Kidney epithelial cell (primary cell): ENCODE measurements at regions not wholly inside any gene's neighbourhood (a gene's known extent, or its start where the extent isn't known, plus 50 kb on each side); places are given as distances from the start of the nearest gene placed in this dataset.

Experiments
- DNase-seq: peaks from one replicate; pipeline ENCODE4 v3.0.0-alpha.2; 2010; ENCODE audit warnings: low read depth
- H3K27me3 ChIP-seq: 2 replicates; pipeline ENCODE4 v1.6.0; 2011; ENCODE audit warnings: low read length; ENCODE audit not compliant: control insufficient read depth, insufficient read depth
- H3K36me3 ChIP-seq: 2 replicates; pipeline ENCODE4 v1.5.1; 2011; ENCODE audit warnings: low read length; ENCODE audit not compliant: control insufficient read depth, insufficient read depth
- H3K4me3 ChIP-seq: 2 replicates; pipeline ENCODE4 v1.5.1; 2011; ENCODE audit warnings: low read depth, mild to moderate bottlenecking, control low read depth, low read length
- CTCF ChIP-seq: IDR thresholded peaks from 2 replicates; pipeline ENCODE4 v1.5.1; 2011; ENCODE audit warnings: mild to moderate bottlenecking, moderate library complexity, low read length, control low read depth, inconsistent platforms; ENCODE audit not compliant: insufficient read depth, poor library complexity, severe bottlenecking

- H3K27me3 ChIP-seq, result no peaks in the 10 kb centered on the region
- no peak for DNase-seq
- TF ChIP-seq CTCF, result no peak
- H3K4me3 ChIP-seq, result no peak overlapping the region
- H3K36me3 ChIP-seq, result no peaks in the 10 kb centered on the region
Measured at GRCh38 chr12:12016284-12017100, 54.2 kb upstream of the BCL2L14 start.

DNA sequence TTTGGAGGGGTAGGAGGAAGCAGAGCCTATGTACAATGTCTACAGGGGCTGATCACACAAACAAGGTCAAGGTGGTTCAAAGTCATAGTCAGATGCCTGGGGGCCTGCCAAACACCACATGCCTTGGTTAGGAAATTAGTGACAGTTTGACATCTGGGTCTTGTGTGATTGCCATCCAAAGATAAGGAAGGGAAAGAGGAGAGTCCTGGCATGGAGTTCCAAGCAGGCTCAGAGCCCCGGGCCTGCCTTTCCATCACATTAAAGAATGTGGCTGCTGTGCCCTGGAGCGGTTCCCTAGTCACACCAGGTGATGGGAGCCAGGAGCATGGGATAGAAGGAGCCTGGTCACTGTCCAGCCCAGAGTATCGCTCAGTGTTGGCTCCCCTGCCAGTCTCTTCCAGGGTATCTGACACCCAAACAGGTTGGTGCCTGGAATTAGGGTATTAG is 53.6 kb upstream of the BCL2L14 start:
- DNase-seq, result no peak

DNA sequence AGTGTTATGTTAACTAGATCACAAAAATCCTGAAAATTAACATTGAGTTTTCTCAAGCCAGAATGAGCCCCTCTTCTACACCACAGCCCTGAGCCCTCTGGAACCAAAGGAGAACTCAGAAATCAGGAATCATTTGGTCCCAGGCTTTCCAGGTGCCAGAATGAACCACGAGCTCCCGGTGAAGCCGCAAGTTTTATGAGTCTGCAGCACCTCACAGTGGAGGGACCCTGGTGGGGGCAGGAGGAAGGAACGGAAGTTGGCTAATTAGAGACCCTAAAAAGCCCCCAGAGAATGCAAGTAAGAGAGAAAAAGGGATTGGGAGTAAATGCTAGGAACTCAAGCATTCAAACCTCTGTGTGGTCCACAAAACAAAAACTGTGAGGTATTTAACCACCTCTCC is 52.9 kb upstream of the BCL2L14 start:
- peak; percentile 7 for TF ChIP-seq CTCF
- DNase-seq, result no peak
- Histone ChIP-seq H3K36me3 (no peaks in the 10 kb centered on the region), H3K4me3 (no peak overlapping the region), H3K27me3 (no peaks in the 10 kb centered on the region)

More for the DNA sequence above, 53.6 kb upstream of the BCL2L14 start:
- no peaks in the 10 kb centered on the region for H3K36me3 ChIP-seq
- TF ChIP-seq CTCF, result no peak
- H3K4me3 ChIP-seq, result no peak overlapping the region
- H3K27me3 ChIP-seq, result no peaks in the 10 kb centered on the region

- no peaks in the 10 kb centered on the region for H3K27me3 ChIP-seq
- DNase-seq, result no peak
- H3K4me3 ChIP-seq, result no peak overlapping the region
- TF ChIP-seq CTCF, result no peak
- H3K36me3 ChIP-seq, result no peaks in the 10 kb centered on the region
Measured at GRCh38 chr12:12018454-12018853, 52.3 kb upstream of the BCL2L14 start.

DNA sequence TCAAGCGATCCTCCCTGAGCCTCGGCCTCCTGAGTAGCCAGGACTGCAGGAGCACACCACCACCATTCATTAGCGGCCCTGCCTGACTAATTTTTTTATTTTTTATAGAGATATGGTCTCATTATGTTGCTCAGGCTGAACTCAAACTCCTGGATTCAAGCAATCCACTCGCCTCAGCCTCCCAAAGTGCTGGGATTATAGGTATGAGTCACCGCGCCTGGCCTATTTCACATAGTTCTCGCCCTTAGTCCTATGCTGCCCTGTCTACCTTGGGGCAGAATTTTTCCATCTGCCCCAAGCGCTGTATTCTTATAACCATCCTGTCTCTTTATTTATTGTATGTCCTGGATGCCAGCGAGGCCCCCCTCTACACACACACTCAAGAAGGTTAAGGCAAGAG is 50.9 kb upstream of the BCL2L14 start:
- H3K36me3 ChIP-seq, result no peaks in the 10 kb centered on the region
- TF ChIP-seq CTCF, result no peak
- no peaks in the 10 kb centered on the region for H3K27me3 ChIP-seq
- DNase-seq, result no peak
- no peak overlapping the region for H3K4me3 ChIP-seq

- no peak for TF ChIP-seq CTCF
- no peak for DNase-seq
- Histone ChIP-seq H3K36me3 (no peaks in the 10 kb centered on the region), H3K4me3 (no peak overlapping the region), H3K27me3 (no peaks in the 10 kb centered on the region)
Measured at GRCh38 chr12:12020762-12021161, 50.0 kb upstream of the BCL2L14 start.
